OCI-LY7 (cell line): ENCODE measurements at regions not wholly inside any gene's neighbourhood (a gene's known extent, or its start where the extent isn't known, plus 50 kb on each side); places are given as distances from the start of the nearest gene placed in this dataset.

ENCODE experiments used
- CTCF ChIP-seq: fragments of 200-600 bp; sonication (generic); conservative IDR thresholded peaks from 2 replicates; pipeline ENCODE4 v1.5.1; 2014; ENCODE audit warnings: mild to moderate bottlenecking, antibody characterized with exemption, low read length, moderate library complexity, mixed read lengths
- EZH2phosphoT487 ChIP-seq: fragments of 200-600 bp; sonication (generic); IDR thresholded peaks from 2 replicates; pipeline ENCODE4 v1.6.1; 2018; ENCODE audit warnings: low read depth, borderline replicate concordance, mild to moderate bottlenecking, mixed run types, antibody characterized with exemption, low read length, moderate library complexity, mixed read lengths

GRCh38 chr9:100724886-100725285 is 147.0 kb downstream of the CAVIN4 start:
- no peak for TF ChIP-seq EZH2phosphoT487
- no peak for TF ChIP-seq CTCF
